ENCODE measurements at regions not wholly inside any gene's neighbourhood (a gene's known extent, or its start where the extent isn't known, plus 50 kb on each side); places are given as distances from the start of the nearest gene placed in this dataset.

DNA sequence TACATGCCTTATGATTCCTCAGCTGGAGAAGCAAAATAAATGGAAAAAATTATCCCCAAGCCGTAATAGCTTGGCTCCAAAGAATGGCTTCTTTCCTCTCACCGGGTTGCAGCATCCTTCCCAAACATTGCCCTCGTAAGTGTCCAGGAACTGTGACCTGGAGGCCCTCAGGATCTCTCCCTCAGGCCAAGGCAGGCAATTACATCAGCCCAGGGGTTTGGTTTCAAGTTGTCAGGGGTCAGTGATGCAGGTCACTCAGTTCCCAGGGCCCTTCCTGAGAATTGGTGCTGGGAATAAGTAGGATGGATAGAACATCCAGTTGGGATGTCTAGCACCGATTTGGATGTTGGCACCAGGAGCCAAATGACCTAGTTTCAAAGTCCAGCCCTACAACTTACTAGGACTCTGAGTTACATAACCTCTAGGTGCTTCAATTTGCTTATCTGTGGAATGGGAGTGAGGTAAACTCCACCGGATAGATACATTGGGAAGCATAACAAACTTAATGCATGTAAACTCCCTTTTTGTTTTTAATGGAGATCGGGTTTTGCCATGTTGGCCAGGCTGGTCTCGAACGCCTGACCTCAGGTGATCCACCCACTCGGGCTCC is 133.5 kb upstream of the DAP start:
- H3K4me1 ChIP-seq (ENCODE audit: control insufficient read depth in 1 of 2, insufficient read depth in 2 of 2, low read length in 2 of 2): no peaks in the 10 kb centered on the region
- H3K14ac ChIP-seq (ENCODE audit: low read length): no peak overlapping the region
- no peak overlapping the region for H3K23ac ChIP-seq (ENCODE audit: low read length)
- no peak overlapping the region for H2BK120ac ChIP-seq (ENCODE audit: insufficient read depth, low read length, poor library complexity)
- H3K9ac ChIP-seq (ENCODE audit: low read length): no peak overlapping the region
- H4K8ac ChIP-seq (ENCODE audit: low read depth, low read length): no peak overlapping the region
- no peaks in the 10 kb centered on the region for H3K79me1 ChIP-seq (ENCODE audit: low read length)
- H3K79me2 ChIP-seq (ENCODE audit: control insufficient read depth, insufficient read depth, low read length, poor library complexity): no peaks in the 10 kb centered on the region
- no peaks in the 10 kb centered on the region for H3K9me3 ChIP-seq (ENCODE audit: insufficient read depth, low read depth, low read length)
- H3K36me3 ChIP-seq (ENCODE audit: control insufficient read depth in 1 of 2, insufficient read depth in 2 of 2, low read length in 2 of 2): no peaks in the 10 kb centered on the region
- no peak overlapping the region for H4K12ac ChIP-seq (ENCODE audit: low read depth, low read length)
- no peaks in the 10 kb centered on the region for H3K27me3 ChIP-seq (ENCODE audit: insufficient read depth, low read length)
- no peak overlapping the region for H2BK5ac ChIP-seq (ENCODE audit: low read depth, low read length, poor library complexity)
- H3K4me2 ChIP-seq (ENCODE audit: low read length): no peak overlapping the region
- no peak overlapping the region for H3K4me3 ChIP-seq (ENCODE audit: low read depth, low read length)
- no peak overlapping the region for H2BK12ac ChIP-seq (ENCODE audit: low read length)
- no peak overlapping the region for H3K18ac ChIP-seq (ENCODE audit: low read length)
- H3K27ac ChIP-seq (ENCODE audit: low read depth, low read length): no peak overlapping the region
- no peak overlapping the region for H3K4ac ChIP-seq (ENCODE audit: low read depth, low read length)
- H2AK5ac ChIP-seq (ENCODE audit: low read length): no peak overlapping the region
- no CpG with 5 or more reads among the region's 9 CpGs for WGBS (ENCODE audit: extremely low coverage, insufficient coverage, insufficient read length)
- H2AFZ ChIP-seq (ENCODE audit: insufficient read depth, low read length, poor library complexity): no peak overlapping the region
- H4K91ac ChIP-seq (ENCODE audit: low read depth, low read length): no peak overlapping the region
- DNase-seq: no peak

DNA sequence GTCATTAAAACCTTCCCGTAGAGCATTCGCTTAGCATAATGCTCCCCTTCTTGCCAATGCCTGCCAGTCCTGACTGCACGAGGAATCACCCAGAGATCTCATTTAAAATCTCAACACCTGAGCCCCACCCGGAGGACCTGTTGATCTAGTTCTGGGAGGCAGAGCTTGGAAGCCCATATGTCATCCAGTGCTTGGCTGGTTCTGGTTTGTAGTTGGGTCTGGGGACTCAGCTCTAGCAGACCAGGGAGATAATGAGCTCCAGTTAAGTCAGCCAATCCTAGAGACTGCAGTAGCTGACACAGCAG is 131.8 kb upstream of the DAP start:
- peak in 1 of 2 donors; percentile 11 for DNase-seq
- H3K27ac ChIP-seq (ENCODE audit: low read depth, low read length): no peak overlapping the region
- no peaks in the 10 kb centered on the region for H3K4me1 ChIP-seq (ENCODE audit: control insufficient read depth in 1 of 2, insufficient read depth in 2 of 2, low read length in 2 of 2)
- H4K12ac ChIP-seq (ENCODE audit: low read depth, low read length): no peak overlapping the region
- no peaks in the 10 kb centered on the region for H3K9me3 ChIP-seq (ENCODE audit: insufficient read depth, low read depth, low read length)
- no peak overlapping the region for H2BK12ac ChIP-seq (ENCODE audit: low read length)
- H3K79me2 ChIP-seq (ENCODE audit: control insufficient read depth, insufficient read depth, low read length, poor library complexity): no peaks in the 10 kb centered on the region
- no peak overlapping the region for H3K18ac ChIP-seq (ENCODE audit: low read length)
- no peaks in the 10 kb centered on the region for H3K27me3 ChIP-seq (ENCODE audit: insufficient read depth, low read length)
- no peaks in the 10 kb centered on the region for H3K36me3 ChIP-seq (ENCODE audit: control insufficient read depth in 1 of 2, insufficient read depth in 2 of 2, low read length in 2 of 2)
- H2AFZ ChIP-seq (ENCODE audit: insufficient read depth, low read length, poor library complexity): no peak overlapping the region
- no peak overlapping the region for H4K91ac ChIP-seq (ENCODE audit: low read depth, low read length)
- no peak overlapping the region for H3K23ac ChIP-seq (ENCODE audit: low read length)
- no peak overlapping the region for H2BK120ac ChIP-seq (ENCODE audit: insufficient read depth, low read length, poor library complexity)
- H2AK5ac ChIP-seq (ENCODE audit: low read length): no peak overlapping the region
- no peak overlapping the region for H3K4ac ChIP-seq (ENCODE audit: low read depth, low read length)
- no peak overlapping the region for H2BK5ac ChIP-seq (ENCODE audit: low read depth, low read length, poor library complexity)
- no peak overlapping the region for H3K4me3 ChIP-seq (ENCODE audit: low read depth, low read length)
- no CpG with 5 or more reads among the region's 4 CpGs for WGBS (ENCODE audit: extremely low coverage, insufficient coverage, insufficient read length)
- no peak overlapping the region for H3K4me2 ChIP-seq (ENCODE audit: low read length)
- no peak overlapping the region for H3K9ac ChIP-seq (ENCODE audit: low read length)
- no peaks in the 10 kb centered on the region for H3K79me1 ChIP-seq (ENCODE audit: low read length)
- no peak overlapping the region for H3K14ac ChIP-seq (ENCODE audit: low read length)
- no peak overlapping the region for H4K8ac ChIP-seq (ENCODE audit: low read depth, low read length)

DNA sequence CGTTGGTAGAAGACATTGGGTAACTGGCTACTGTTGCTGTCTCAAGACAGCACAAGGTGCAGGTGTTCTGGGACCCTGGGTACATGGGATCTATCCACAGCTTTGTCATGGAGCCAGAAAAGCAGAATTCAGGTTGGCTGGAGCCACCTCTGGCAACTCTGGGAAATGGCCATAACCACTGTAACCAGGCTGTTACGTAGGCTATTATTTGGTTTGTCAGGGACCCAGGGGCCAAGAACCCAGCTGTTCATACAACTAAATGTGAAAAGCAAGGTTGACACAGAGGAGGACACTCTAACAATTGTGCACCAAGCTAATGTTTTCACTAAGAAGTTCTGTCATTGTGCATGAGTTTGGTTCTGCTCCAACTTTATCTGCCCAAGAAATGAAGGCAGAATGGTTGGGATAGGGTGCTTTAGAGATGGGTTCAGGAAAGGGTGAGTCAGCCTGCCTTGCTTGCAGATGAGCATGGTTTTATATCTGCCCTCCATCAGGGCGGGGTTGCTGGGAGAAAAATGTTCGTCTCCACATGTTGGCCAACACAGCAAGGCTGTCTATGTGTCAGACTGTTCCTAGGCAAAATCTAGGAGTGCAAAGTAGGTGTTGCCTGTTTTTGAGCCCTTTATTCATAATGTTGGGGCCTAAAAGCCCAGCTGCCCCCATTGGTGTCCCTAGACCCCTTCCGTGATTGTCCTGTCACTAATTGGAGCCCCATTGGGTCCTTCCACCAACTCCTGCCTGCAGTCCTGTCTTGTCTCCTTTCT is 131.3 kb upstream of the DAP start:
- H3K4me1 ChIP-seq (ENCODE audit: control insufficient read depth in 1 of 2, insufficient read depth in 2 of 2, low read length in 2 of 2): no peaks in the 10 kb centered on the region
- no peaks in the 10 kb centered on the region for H3K79me1 ChIP-seq (ENCODE audit: low read length)
- no peak overlapping the region for H3K9ac ChIP-seq (ENCODE audit: low read length)
- no peak overlapping the region for H3K4me3 ChIP-seq (ENCODE audit: low read depth, low read length)
- no peak overlapping the region for H3K23ac ChIP-seq (ENCODE audit: low read length)
- H3K14ac ChIP-seq (ENCODE audit: low read length): no peak overlapping the region
- no peak overlapping the region for H4K91ac ChIP-seq (ENCODE audit: low read depth, low read length)
- H3K4me2 ChIP-seq (ENCODE audit: low read length): no peak overlapping the region
- H4K8ac ChIP-seq (ENCODE audit: low read depth, low read length): no peak overlapping the region
- H4K12ac ChIP-seq (ENCODE audit: low read depth, low read length): no peak overlapping the region
- no peak overlapping the region for H3K27ac ChIP-seq (ENCODE audit: low read depth, low read length)
- H3K36me3 ChIP-seq (ENCODE audit: control insufficient read depth in 1 of 2, insufficient read depth in 2 of 2, low read length in 2 of 2): no peaks in the 10 kb centered on the region
- no peaks in the 10 kb centered on the region for H3K27me3 ChIP-seq (ENCODE audit: insufficient read depth, low read length)
- no peak overlapping the region for H2BK120ac ChIP-seq (ENCODE audit: insufficient read depth, low read length, poor library complexity)
- no peak overlapping the region for H2BK5ac ChIP-seq (ENCODE audit: low read depth, low read length, poor library complexity)
- H2BK12ac ChIP-seq (ENCODE audit: low read length): no peak overlapping the region
- H2AK5ac ChIP-seq (ENCODE audit: low read length): no peak overlapping the region
- no peaks in the 10 kb centered on the region for H3K9me3 ChIP-seq (ENCODE audit: insufficient read depth, low read depth, low read length)
- H2AFZ ChIP-seq (ENCODE audit: insufficient read depth, low read length, poor library complexity): no peak overlapping the region
- H3K18ac ChIP-seq (ENCODE audit: low read length): no peak overlapping the region
- no peaks in the 10 kb centered on the region for H3K79me2 ChIP-seq (ENCODE audit: control insufficient read depth, insufficient read depth, low read length, poor library complexity)
- DNase-seq: peak; percentile 4 to 62
- no CpG with 5 or more reads among the region's 5 CpGs for WGBS (ENCODE audit: extremely low coverage, insufficient coverage, insufficient read length)
- H3K4ac ChIP-seq (ENCODE audit: low read depth, low read length): no peak overlapping the region

DNA sequence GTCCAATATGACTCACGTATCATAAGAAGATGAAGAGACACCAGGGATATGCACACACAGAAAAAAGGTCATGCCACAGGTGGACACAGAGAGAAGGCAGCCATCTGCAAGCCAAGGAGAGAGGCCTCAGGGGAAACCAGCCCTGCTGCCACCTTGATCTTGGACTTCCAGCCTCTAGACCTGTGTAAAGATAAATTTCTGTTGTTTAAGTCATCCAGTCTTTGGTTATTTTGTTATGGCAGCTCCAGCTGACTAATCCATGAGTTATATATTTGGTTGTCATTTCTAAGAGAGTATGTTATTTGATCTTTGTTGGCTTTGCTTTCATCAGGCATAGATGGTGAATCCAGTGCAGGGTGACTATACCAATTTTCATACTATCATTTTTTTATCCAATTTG is 130.2 kb upstream of the DAP start:
- H4K91ac ChIP-seq (ENCODE audit: low read depth, low read length): no peak overlapping the region
- no peaks in the 10 kb centered on the region for H3K9me3 ChIP-seq (ENCODE audit: insufficient read depth, low read depth, low read length)
- H3K9ac ChIP-seq (ENCODE audit: low read length): no peak overlapping the region
- no peak overlapping the region for H3K27ac ChIP-seq (ENCODE audit: low read depth, low read length)
- H3K23ac ChIP-seq (ENCODE audit: low read length): no peak overlapping the region
- no peaks in the 10 kb centered on the region for H3K79me1 ChIP-seq (ENCODE audit: low read length)
- no peak overlapping the region for H4K12ac ChIP-seq (ENCODE audit: low read depth, low read length)
- no peak overlapping the region for H2AK5ac ChIP-seq (ENCODE audit: low read length)
- H3K79me2 ChIP-seq (ENCODE audit: control insufficient read depth, insufficient read depth, low read length, poor library complexity): no peaks in the 10 kb centered on the region
- H3K4ac ChIP-seq (ENCODE audit: low read depth, low read length): no peak overlapping the region
- no peak overlapping the region for H3K4me2 ChIP-seq (ENCODE audit: low read length)
- H3K36me3 ChIP-seq (ENCODE audit: control insufficient read depth in 1 of 2, insufficient read depth in 2 of 2, low read length in 2 of 2): no peaks in the 10 kb centered on the region
- no peak overlapping the region for H4K8ac ChIP-seq (ENCODE audit: low read depth, low read length)
- H3K27me3 ChIP-seq (ENCODE audit: insufficient read depth, low read length): no peaks in the 10 kb centered on the region
- H3K18ac ChIP-seq (ENCODE audit: low read length): no peak overlapping the region
- no peak overlapping the region for H2BK12ac ChIP-seq (ENCODE audit: low read length)
- H3K4me1 ChIP-seq (ENCODE audit: control insufficient read depth in 1 of 2, insufficient read depth in 2 of 2, low read length in 2 of 2): no peaks in the 10 kb centered on the region
- H3K4me3 ChIP-seq (ENCODE audit: low read depth, low read length): no peak overlapping the region
- no peak for DNase-seq
- H2BK5ac ChIP-seq (ENCODE audit: low read depth, low read length, poor library complexity): no peak overlapping the region
- no peak overlapping the region for H2BK120ac ChIP-seq (ENCODE audit: insufficient read depth, low read length, poor library complexity)
- H3K14ac ChIP-seq (ENCODE audit: low read length): no peak overlapping the region
- H2AFZ ChIP-seq (ENCODE audit: insufficient read depth, low read length, poor library complexity): no peak overlapping the region
- no CpG with 5 or more reads among the region's 1 CpG for WGBS (ENCODE audit: extremely low coverage, insufficient coverage, insufficient read length)
